Daoy (cell line): ENCODE measurements at regions not wholly inside any gene's neighbourhood (a gene's known extent, or its start where the extent isn't known, plus 50 kb on each side); places are given as distances from the start of the nearest gene placed in this dataset.
A peak's percentile ranks its signal among the peaks of the same experiment; 100 is the strongest.

Source experiments
- DNase-seq: peaks from one replicate; pipeline ENCODE4 v3.0.0-alpha.2; 2015; ENCODE audit warnings: low read depth

DNA sequence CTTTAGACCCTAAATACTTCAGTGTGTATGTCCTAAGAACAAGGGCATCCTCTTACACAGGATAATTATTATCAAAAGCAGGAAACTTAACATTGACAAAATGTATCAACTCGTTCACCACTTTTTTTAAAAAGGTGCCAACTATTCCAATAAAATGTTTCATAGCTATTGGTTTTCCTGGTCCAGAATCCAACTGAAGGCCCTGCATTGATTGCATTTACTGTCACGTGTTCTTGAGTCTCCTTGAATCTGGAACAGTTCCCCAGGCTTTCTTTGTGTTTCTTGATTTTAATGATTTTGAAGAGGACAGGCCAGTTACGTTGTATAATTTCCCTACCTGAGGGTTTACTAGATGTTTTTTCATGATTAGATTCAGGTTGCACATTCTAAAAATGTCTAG lies 94.6 kb upstream of the ARHGEF3 start:
- DNase-seq: no peak

- peak; percentile 16 for DNase-seq
Observed at GRCh38 chr3:56894881-56895431, 93.2 kb upstream of the ARHGEF3 start.

DNA sequence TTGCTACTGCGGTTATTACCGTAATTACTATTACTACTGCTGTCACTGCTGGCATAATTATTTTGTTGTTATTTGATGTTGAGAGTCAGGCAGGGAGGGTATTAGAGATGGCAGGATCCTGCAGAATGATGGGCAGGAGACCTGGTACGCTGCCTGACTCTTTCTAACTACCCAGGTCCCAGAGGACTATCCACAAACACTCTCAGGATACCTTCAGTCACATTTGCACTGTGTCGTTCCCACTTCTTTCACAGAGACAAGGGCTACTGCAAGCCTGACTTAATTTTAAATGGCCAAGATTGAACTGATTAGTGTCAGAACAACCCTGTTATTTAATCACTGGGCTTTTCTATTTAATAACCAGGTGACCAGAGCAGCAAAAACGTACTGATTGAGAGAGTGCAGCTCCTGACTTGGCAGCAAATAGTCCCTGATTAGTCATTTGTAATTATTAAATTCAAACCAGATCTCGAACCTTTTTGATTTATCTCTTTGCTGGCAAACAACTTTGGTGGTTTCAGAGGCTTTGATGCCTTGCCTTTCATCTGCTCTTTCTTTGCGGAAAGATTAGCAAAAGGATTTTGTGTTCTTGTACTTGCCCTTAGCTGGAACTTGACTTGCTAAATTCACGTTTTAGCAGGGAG lies 88.8 kb upstream of the ARHGEF3 start:
- DNase-seq: no peak

DNA sequence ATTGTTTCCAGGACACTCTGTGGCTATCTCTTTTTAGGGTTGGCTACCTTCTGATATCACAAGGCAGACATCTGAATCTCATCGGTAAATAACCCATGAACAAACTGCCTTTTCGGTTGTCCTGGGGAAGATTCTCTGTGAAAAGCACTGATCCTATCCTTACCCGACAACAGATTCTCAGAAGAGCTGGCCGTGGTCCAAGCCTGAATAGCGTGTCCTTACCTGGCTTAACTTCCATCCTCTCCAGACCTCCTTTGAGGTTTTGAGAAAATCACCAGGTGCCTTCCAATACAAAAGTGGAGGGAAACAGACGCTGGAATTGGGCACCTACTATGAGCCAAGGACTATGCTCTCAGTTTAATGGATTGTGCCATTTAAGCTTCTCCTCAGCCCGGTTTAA lies 87.4 kb upstream of the ARHGEF3 start:
- DNase-seq: no peak

DNA sequence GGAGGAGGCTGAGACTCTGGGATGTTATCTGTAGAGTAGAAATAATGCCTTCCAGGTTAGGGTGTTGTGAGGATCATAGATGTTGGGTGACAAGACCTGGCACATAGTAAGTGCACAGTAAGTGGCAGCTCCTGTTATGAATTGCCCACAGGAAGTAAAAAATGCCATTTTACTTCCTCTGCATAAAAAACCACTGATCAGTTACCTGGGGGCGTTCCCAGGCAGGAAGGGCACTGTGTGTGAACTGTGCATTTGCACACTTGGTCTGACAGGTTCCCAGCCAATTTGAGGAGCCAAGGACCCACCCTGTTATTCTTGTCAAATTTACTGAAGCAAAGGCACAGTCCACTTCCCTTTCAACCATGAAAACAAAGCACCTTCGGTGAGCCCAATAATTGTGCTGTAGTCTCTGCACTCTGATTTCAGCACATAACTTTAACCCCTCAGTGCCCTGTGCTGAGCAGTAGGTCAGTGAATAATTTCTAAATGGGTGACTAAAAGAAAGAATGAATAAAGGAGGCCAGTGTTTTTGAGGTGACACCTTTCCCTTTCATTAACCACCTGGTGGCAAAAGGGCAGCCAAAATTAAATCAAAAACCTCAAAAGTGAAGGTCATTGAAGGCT lies 85.8 kb upstream of the ARHGEF3 start:
- DNase-seq: no peak

- DNase-seq: no peak
Observed at GRCh38 chr3:56886314-56886713, 84.6 kb upstream of the ARHGEF3 start.

DNA sequence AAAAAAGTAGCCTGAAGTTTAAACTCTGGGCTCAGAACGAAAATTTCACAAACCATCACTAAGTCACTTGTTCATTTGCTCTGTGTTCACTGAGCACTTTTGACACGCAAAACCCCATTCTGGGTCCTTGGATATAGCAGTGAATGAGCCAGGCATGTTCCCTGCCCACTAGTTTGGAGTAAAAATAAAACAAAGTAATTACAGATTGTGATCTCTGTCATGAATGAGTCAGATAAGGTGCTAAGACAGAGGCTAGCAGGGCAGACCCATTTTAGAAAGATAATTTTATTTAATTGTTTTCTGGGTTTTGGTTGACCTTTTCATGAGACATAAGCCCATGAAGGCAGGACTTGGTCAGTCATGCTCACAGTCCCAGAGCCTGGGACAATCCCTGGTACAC lies 84.1 kb upstream of the ARHGEF3 start:
- no peak for DNase-seq

GRCh38 chr3:56885453-56885852 lies 83.7 kb upstream of the ARHGEF3 start:
- DNase-seq: no peak

- DNase-seq: no peak
Observed at GRCh38 chr3:56884387-56884786, 82.6 kb upstream of the ARHGEF3 start.

GRCh38 chr3:56883828-56884227 lies 82.1 kb upstream of the ARHGEF3 start:
- DNase-seq: no peak

- DNase-seq: no peak
Observed at GRCh38 chr3:56882896-56883295, 81.1 kb upstream of the ARHGEF3 start.

DNA sequence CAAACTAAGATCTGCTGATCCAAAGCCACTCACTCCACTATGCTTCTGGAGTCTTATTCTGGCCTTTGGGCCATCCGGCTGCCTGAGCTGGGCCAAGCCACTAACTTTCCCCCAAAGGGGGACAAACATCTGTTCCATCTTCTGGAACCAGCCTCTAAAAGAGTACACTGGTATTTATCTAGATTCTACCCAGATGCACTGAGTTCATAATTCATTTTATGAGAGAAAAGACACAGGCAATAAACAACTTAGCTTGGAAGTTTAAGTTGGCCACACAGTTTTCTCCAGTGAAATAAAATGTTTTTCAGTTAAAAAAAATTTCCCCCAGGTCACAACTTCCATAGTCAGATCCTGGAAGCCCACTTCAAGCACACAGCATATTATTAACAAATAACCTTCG lies 80.1 kb upstream of the ARHGEF3 start:
- no peak for DNase-seq

- DNase-seq: no peak
Observed at GRCh38 chr3:56880720-56881575, 79.2 kb upstream of the ARHGEF3 start.

GRCh38 chr3:56879436-56880215 lies 77.9 kb upstream of the ARHGEF3 start:
- peak; percentile 10 for DNase-seq

DNA sequence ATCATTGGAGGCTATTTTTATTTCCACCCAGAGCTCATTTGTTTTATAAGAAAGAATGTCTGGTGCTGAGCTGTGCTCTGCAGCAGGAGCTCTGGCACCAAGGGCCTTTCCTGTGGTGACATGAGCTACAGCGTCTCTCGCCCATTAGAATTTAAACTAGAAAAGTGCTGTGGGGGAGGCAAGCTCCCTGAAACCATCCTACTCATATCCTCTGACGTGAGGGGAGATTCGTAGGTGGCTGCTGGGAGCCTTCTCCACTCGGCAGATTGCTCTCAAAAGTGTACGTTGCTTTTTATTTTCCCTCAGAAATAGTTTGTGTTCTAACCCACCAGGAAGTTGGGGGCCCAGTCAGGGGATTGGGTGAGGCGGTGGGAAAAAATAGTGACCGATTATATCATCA lies 76.3 kb upstream of the ARHGEF3 start:
- peak; percentile 9 for DNase-seq

GRCh38 chr3:56876916-56877315 lies 75.2 kb upstream of the ARHGEF3 start:
- DNase-seq: no peak

DNA sequence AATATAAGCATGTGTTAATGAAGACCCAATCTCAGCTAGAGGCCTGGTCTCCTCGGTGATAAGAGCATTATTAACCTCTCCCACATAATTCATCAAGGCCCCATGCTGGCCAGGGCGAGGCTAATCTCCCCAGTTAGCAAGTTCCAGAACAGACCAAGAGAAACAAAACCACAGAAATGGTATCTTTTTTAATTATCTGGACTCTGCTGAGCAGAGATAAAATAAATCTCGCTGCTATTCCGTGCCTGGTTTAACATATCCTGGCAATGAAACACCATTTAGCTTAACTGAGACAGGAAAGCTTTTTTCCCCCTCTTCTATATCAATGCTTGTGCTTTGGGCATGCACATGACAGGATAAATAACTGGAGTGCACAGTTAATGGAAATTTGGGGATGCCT lies 72.5 kb upstream of the ARHGEF3 start:
- DNase-seq: no peak

DNA sequence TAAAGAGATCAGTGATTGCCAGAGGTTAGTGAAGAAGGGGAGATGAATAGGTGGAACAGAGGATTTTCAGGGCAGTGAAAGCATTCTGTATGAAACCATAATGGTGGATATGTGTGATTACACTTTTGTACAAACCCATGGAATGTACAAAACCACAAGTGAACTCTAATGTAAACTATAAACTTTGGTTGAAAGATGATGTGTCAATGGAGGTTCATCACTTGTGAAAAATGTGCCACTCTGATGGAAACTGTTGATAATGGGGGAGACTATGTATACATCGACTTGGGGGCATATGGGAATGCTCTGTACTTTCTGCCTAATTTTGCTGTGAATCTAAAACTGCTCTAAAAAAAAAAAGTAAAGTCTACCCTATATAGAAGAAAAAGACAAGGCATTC lies 68.7 kb upstream of the ARHGEF3 start:
- peak; percentile 14 for DNase-seq

DNA sequence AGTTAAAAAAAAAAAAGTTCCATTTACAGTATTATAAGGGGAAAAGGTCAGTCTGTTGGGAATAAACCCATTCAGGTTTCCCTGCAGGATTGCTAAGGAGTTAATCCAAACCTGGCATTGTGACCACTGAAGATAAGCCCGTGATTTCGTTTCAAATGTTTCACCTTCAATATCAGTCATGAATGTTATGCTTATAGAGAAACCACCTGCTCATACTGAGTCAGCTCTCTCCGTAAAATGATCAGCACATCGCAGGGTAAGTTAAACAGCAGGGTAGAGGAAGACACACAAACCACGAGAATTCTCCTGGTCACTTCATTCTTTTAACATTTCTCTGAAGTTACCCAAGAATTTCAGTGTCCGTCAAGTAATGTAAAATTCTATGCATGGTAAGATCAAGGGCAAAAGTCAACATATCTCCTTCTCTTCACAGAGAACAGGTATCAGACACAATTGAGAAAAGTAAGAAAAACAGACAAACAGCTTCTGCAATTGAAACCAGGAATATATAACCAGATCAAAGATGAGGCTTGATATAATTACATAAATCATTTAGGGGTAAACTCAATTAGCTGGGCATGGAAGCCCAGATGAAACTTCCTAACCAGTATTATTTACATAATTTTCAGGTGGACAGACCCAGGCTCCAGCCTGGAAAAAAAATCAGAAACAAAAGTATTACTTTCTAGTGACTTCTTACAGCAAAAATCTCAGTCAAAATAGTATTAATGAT lies 67.6 kb upstream of the ARHGEF3 start:
- peak; percentile 37 for DNase-seq

GRCh38 chr3:56868706-56869105 lies 67.0 kb upstream of the ARHGEF3 start:
- DNase-seq: no peak

DNA sequence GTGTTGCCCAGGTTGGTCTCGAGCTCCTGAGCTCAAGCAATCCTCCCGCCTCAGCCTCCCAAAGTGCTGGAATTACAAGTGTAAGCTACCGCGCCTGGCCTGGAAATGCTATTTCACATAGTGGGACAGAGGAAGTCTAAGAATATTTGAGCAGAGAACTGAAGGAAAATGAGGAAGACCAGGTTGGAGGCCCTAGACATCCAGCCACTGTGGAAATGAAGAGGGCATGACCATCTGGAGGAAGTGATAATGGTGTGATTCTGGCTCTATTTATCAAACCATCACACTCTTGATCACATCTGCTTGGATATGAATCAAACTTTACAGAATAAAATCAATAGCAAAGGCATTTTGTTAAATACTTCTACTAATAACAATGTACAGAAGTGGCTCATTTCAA lies 65.9 kb upstream of the ARHGEF3 start:
- DNase-seq: no peak
